GM12878 (cell line): ENCODE measurements at regions not wholly inside any gene's neighbourhood (a gene's known extent, or its start where the extent isn't known, plus 50 kb on each side); places are given as distances from the start of the nearest gene placed in this dataset.

Source experiments
- ATAC-seq: fragments of 200-7000 bp; cut with Tn5 transposase; 3 replicates; pipeline ENCODE4 v1.9.1; 2020; ENCODE audit warnings: mild to moderate bottlenecking, moderate library complexity
- BruUV-seq: library from RNA; stranded (reverse); fragments of 400-500 nt; replicated peaks from 2 replicates; lab custom pipeline; 2021; lab: Mats Ljungman, UMichigan
- CTCF ChIA-PET: fragments of 300-600 bp; sonication (Branson Sonifier 250); formaldehyde crosslinking; extraction: SDS; loops from one replicate; lab custom pipeline; 2021; ENCODE audit warnings: inconsistent platforms; lab: Yijun Ruan, JAX
- POLR2A ChIA-PET: fragments of 350-600 bp; formaldehyde crosslinking; extraction: SDS; loops from one replicate; lab custom pipeline; 2021; ENCODE audit warnings: inconsistent platforms; lab: Charles Lee
- RAD21 ChIA-PET: fragments of 300-600 bp; sonication (Branson Sonifier 250); formaldehyde crosslinking; loops from one replicate; lab custom pipeline; 2023; ENCODE audit warnings: antibody characterized with exemption; ENCODE audit not compliant: unreplicated experiment; lab: Charles Lee
- SMC1A ChIA-PET: fragments of 300-600 bp; sonication (Branson Sonifier 250); formaldehyde crosslinking; loops from one replicate; lab custom pipeline; 2023; ENCODE audit not compliant: unreplicated experiment, uncharacterized antibody; lab: Charles Lee
- DNase-seq: peaks from one replicate; pipeline ENCODE4 v3.0.0-alpha.2; 2011; ENCODE audit warnings: low read depth, low spot score
- FAIRE-seq: peaks from 3 replicates; lab custom pipeline; 2011; peaks lifted over from hg19 to GRCh38; lab: Jason Lieb, UNC
- H2AFZ ChIP-seq: 2 replicates; pipeline ENCODE4 v1.6.0; 2011; ENCODE audit warnings: low read depth, low read length, control low read depth; ENCODE audit not compliant: control insufficient read depth
- H3K27ac ChIP-seq: 2 replicates; pipeline ENCODE4 v1.5.1; 2011; ENCODE audit warnings: control low read depth; ENCODE audit not compliant: control insufficient read depth, insufficient read depth
- H3K27me3 ChIP-seq, 2 experiments: replicated peaks in 1 of 2; 2 replicates each; pipeline versions ENCODE4 v1.6.0 to v1.6.1; 2011; ENCODE audit warnings: low read length in 1 of 2; ENCODE audit not compliant: control insufficient read depth in 2 of 2, insufficient read depth in 2 of 2
- H3K36me3 ChIP-seq, 2 experiments: 2 replicates each; pipeline ENCODE4 v1.5.1; 2011; ENCODE audit warnings: low read length in 1 of 2; ENCODE audit not compliant: control insufficient read depth in 2 of 2, insufficient read depth in 2 of 2
- H3K4me1 ChIP-seq: 2 replicates; pipeline ENCODE4 v1.6.1; 2011; ENCODE audit warnings: mild to moderate bottlenecking, low read length, moderate library complexity, mixed read lengths; ENCODE audit not compliant: control insufficient read depth, insufficient read depth
- H3K4me2 ChIP-seq: 2 replicates; pipeline ENCODE4 v1.6.0; 2011; ENCODE audit warnings: control low read depth; ENCODE audit not compliant: control insufficient read depth, insufficient read depth
- H3K4me3 ChIP-seq: fragments of 200-600 bp; sonication (generic); 2 replicates; pipeline ENCODE4 v1.5.1; 2016
- H3K79me2 ChIP-seq: 2 replicates; pipeline ENCODE4 v1.6.0; 2011; ENCODE audit warnings: low read length; ENCODE audit not compliant: control insufficient read depth, insufficient read depth
- H3K9ac ChIP-seq: 2 replicates; pipeline ENCODE4 v1.8.0; 2011; ENCODE audit warnings: low read length, control low read depth, mixed read lengths; ENCODE audit not compliant: control insufficient read depth, insufficient read depth
- H3K9me3 ChIP-seq: replicated peaks from 3 replicates; pipeline ENCODE4 v1.5.1; 2011; ENCODE audit warnings: mild to moderate bottlenecking, low read length; ENCODE audit not compliant: control insufficient read depth, insufficient read depth
- H4K20me1 ChIP-seq: 2 replicates; pipeline ENCODE4 v1.6.0; 2011; ENCODE audit not compliant: control insufficient read depth, insufficient read depth
- CUX1 ChIP-seq: IDR thresholded peaks from 2 replicates; pipeline ENCODE4 v1.6.1; 2012; ENCODE audit warnings: improper control_type of control experiment, low read depth, low read length; ENCODE audit not compliant: insufficient replicate concordance
- IKZF2 ChIP-seq, 2 experiments: fragments of 450-650 bp; IDR thresholded peaks; 2 replicates each; pipeline ENCODE4 v1.6.1; 2017; ENCODE audit warnings: mild to moderate bottlenecking in 2 of 2, moderate library complexity in 2 of 2
- KDM1A ChIP-seq: fragments of 200-600 bp; sonication (generic); IDR thresholded peaks from 2 replicates; pipeline ENCODE4 v1.6.1; 2016; ENCODE audit warnings: borderline replicate concordance
- MEF2B ChIP-seq: fragments of 450-650 bp; IDR thresholded peaks from 2 replicates; pipeline ENCODE4 v1.6.1; 2018; ENCODE audit warnings: mild to moderate bottlenecking, moderate library complexity; ENCODE audit not compliant: partially characterized antibody, poor library complexity, severe bottlenecking
- NFXL1 ChIP-seq: fragments of 450-650 bp; IDR thresholded peaks from 2 replicates; pipeline ENCODE4 v1.6.1; 2017; ENCODE audit warnings: antibody characterized with exemption, mild to moderate bottlenecking, borderline replicate concordance
- NR2F1 ChIP-seq: fragments of 450-650 bp; conservative IDR thresholded peaks from 2 replicates; pipeline ENCODE4 v1.6.1; 2017; ENCODE audit warnings: mild to moderate bottlenecking
- POLR2A ChIP-seq: IDR thresholded peaks from 2 replicates; pipeline ENCODE4 v1.6.1; 2011; ENCODE audit warnings: low read depth, mild to moderate bottlenecking, low read length
- POLR2AphosphoS5 ChIP-seq: IDR thresholded peaks from 2 replicates; pipeline ENCODE4 v1.6.1; 2011; ENCODE audit warnings: mild to moderate bottlenecking, low read length, inconsistent platforms
- RAD51 ChIP-seq: fragments of 450-650 bp; IDR thresholded peaks from 2 replicates; pipeline ENCODE4 v1.6.1; 2016; ENCODE audit warnings: moderate library complexity, mild to moderate bottlenecking, inconsistent platforms
- SKIL ChIP-seq: fragments of 450-650 bp; IDR thresholded peaks from 2 replicates; pipeline ENCODE4 v1.6.1; 2017; ENCODE audit warnings: mild to moderate bottlenecking, low read depth, inconsistent platforms; ENCODE audit not compliant: poor library complexity, severe bottlenecking
- STAT1 ChIP-seq: fragments of 450-650 bp; conservative IDR thresholded peaks from 2 replicates; pipeline ENCODE4 v1.6.1; 2014; ENCODE audit warnings: antibody characterized with exemption, mild to moderate bottlenecking
- YBX1 ChIP-seq: fragments of 450-650 bp; IDR thresholded peaks from 2 replicates; pipeline ENCODE4 v1.6.1; 2016; ENCODE audit warnings: antibody characterized with exemption
- ZNF217 ChIP-seq: fragments of 450-650 bp; IDR thresholded peaks from 2 replicates; pipeline ENCODE4 v1.6.1; 2017; ENCODE audit warnings: antibody characterized with exemption, mild to moderate bottlenecking
- ZNF622 ChIP-seq: fragments of 450-650 bp; IDR thresholded peaks from 2 replicates; pipeline ENCODE4 v1.6.1; 2017; ENCODE audit warnings: mild to moderate bottlenecking, inconsistent platforms
- WGBS: methylation state at CpG from one replicate; pipeline ENCODE4 v1.1.6; 2016; ENCODE audit warnings: low lambda C conversion rate; ENCODE audit not compliant: insufficient replicate concordance, insufficient coverage; ENCODE audit errors: missing lambda C conversion rate; 5-methylcytosine and 5-hydroxymethylcytosine counted together
- in situ Hi-C: fragments of 300-500 bp; cut with MboI; formaldehyde crosslinking; loops from 9 replicates; pipeline ENCODE4 v1.14.3; 2018; ENCODE audit warnings: mixed read lengths
- intact Hi-C: fragments of 100-400 bp; cut with micrococcal nuclease; formaldehyde crosslinking; loops from one replicate; pipeline ENCODE4 v1.14.2; 2022; ENCODE audit not compliant: unreplicated experiment

DNA sequence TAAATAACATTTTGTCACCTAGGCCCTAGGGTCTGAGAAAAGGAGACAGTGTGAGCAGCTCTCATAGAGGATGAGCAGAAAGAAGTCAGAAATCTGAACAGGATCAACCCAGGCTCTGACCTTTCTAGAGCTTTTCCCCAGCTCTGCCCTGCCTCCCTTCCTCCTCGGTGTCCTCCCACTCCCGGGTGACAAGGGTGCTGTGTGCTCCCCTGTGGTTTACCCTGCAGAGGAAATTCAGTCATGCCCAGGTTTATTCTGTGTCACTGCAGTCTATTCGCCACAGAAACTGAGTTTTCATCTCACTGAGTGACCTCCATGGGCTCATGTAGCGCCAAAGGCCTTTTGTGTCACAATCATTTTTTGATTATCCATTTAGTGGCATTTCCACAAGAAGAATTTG lies 76.6 kb downstream of the IL12A start:
- Histone ChIP-seq H3K9me3 (no peaks in the 10 kb centered on the region; the same call in 2 of the 3 replicates), H3K9ac (no peak overlapping the region), H2AFZ (no peak overlapping the region), H3K27me3 (no peaks in the 10 kb centered on the region), H3K79me2 (no peaks in the 10 kb centered on the region), H3K36me3 (no peaks in the 10 kb centered on the region), H3K4me1 (no peaks in the 10 kb centered on the region), H3K4me3 (no peak overlapping the region), H3K27ac (no peak overlapping the region), H3K4me2 (no peak overlapping the region), H4K20me1 (no peaks in the 10 kb centered on the region)
- no TSS peak for BruUV-seq
- CTCF ChIA-PET, result no interaction called here
- intact Hi-C loops, result no loop called here
- WGBS, result 48% methylated on average over 4 of the region's 4 CpGs
- RAD21 ChIA-PET, result no interaction called here
- ATAC-seq (no peak), DNase-seq (no peak), FAIRE-seq (no peak)
- SMC1A ChIA-PET, result no interaction called here
- TF ChIP-seq MEF2B, result no peak
- no peak for TF ChIP-seq STAT1
- TF ChIP-seq ZNF622, result no peak
- no peak for TF ChIP-seq NFXL1
- TF ChIP-seq KDM1A, result no peak
- no peak for TF ChIP-seq ZNF217
- TF ChIP-seq NR2F1, result no peak
- in situ Hi-C loops, result no loop called here
- POLR2A ChIA-PET, result no interaction called here

GRCh38 chr3:160065786-160066185 lies 77.2 kb downstream of the IL12A start:
- CTCF ChIA-PET, result no interaction called here
- ATAC-seq, result no peak
- Histone ChIP-seq H3K9me3 (no peaks in the 10 kb centered on the region; the same call in 2 of the 3 replicates), H3K27ac (no peak overlapping the region), H3K79me2 (no peaks in the 10 kb centered on the region), H3K27me3 (no peaks in the 10 kb centered on the region), H4K20me1 (no peaks in the 10 kb centered on the region), H3K4me1 (no peaks in the 10 kb centered on the region), H3K4me2 (no peak overlapping the region), H2AFZ (no peak overlapping the region), H3K9ac (no peak overlapping the region), H3K4me3 (no peak overlapping the region), H3K36me3 (no peaks in the 10 kb centered on the region)
- SMC1A ChIA-PET, result no interaction called here
- in situ Hi-C loops, result no loop called here
- DNase-seq, result no peak
- intact Hi-C loops, result no loop called here
- 82% methylated on average over 2 of the region's 4 CpGs for WGBS
- POLR2A ChIA-PET, result no interaction called here
- RAD21 ChIA-PET, result no interaction called here
- no peak for FAIRE-seq
- no TSS peak for BruUV-seq
- TF ChIP-seq POLR2AphosphoS5 (no peak), SKIL (no peak), IKZF2 (IDR thresholded peaks at IDR 0.05) (no peak), CUX1 (no peak), POLR2A (no peak), RAD51 (no peak), YBX1 (no peak)
